COLO668 (cell line): ENCODE measurements at regions not wholly inside any gene's neighbourhood (a gene's known extent, or its start where the extent isn't known, plus 50 kb on each side); places are given as distances from the start of the nearest gene placed in this dataset.

Source experiments
- DNase-seq: peaks from one replicate; lab custom pipeline; 2025; ENCODE audit not compliant: unreplicated experiment; lab: John Stamatoyannopoulos, UW

- DNase-seq, result no peak
Measured at GRCh38 chr3:110070161-110070916, 733.0 kb upstream of the DPPA4 start.

DNA sequence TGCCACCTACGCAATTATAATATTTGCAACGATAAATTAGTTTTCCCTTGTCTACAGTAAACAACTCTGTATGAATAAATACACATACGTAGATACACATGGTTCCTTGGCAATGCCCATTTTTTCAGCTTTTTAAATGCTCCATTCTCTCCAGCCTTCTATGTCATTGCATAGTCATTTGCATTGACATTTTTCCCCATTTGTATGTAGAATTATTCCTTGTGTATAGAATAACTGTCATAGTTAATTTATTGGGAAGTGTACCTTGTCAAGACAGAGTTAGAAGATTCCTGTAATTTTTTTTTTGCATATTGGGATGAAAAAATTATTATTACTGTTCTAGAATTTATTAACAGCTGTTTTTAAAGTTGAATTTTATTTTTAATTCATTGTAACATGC lies 736.7 kb upstream of the DPPA4 start:
- no peak for DNase-seq

DNA sequence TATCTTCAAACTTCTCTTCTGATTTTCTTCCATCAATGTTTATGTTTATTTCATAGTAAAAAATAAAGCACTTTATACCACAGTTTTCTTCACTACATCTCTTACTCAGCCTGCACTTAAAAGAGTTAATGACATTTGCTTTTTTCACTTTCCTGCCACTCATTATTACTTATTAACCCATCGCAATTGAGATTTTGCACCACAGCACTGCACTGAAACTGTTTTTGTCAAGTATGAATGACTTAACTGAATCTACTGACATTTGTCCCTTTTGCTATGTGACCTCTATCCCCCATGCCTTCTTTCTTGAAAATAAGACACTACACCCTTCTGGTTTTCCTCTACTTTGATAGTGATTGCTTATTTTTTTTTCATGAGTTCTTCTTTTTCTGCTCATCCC lies 739.7 kb upstream of the DPPA4 start:
- DNase-seq, result no peak

- no peak for DNase-seq
Measured at GRCh38 chr3:110093411-110093810, 756.1 kb upstream of the DPPA4 start.

DNA sequence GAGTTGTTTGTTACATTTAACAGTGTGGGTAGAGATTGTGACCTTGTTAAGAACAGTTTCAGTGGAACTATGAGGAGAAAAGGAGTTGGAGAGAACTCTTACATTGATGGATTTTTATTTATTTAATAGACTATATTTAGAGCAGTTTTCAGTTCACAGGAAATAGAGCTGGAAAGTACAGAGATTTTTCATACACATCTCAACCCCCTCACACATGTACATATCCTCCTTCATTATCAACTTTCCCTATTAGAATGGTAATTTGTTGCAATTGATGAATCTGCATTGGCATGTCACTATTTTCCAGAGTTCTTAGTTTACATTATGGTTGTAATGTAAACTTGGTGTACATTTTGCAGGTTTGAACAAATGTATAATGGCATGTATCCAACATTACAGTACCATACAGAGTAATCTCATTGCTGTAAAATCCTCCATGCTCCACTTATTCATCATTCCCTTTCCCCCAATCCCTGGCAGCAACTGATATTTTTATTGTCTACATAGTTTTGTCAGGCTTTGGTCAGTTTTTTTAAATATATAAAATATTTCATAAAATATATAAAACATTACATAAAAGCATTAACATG lies 756.6 kb upstream of the DPPA4 start:
- no peak for DNase-seq

- DNase-seq, result no peak
Measured at GRCh38 chr3:110099711-110100110, 762.4 kb upstream of the DPPA4 start.

DNA sequence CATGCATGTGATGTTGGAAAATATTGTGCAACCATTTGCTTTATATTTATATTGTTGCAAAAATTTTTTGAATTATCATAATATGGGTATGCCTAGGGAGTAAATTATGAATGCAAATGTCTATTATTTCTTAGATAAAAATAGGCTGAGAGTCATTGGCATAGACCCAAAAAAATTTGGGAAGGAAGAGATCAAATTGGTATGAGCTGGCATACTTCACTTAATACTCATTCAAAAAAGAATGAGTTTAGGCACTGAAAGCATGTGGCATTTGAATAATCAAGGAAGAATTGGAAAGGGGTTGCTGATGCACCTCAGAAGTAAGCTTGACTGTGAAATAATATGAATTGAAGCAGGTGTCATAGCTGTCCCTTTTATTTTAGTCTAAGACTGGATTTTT lies 764.0 kb upstream of the DPPA4 start:
- no peak for DNase-seq

DNA sequence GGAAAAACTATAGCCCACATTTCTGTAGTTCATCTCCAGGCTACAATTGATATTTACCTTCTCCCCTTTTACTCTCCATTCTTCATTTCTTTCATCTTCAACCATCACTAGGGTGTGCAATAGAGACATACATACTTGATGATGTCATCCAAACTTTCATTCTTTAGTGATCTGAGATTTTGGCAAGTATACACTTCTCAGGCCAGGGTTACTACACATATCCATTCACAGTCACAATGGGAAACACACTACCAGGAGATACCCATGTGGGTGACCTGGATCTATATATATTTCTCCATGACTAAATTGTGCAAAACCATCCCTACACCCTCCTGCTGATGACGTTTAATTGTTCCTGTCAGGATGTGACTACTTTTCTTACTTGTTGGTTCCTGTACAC lies 769.5 kb upstream of the DPPA4 start:
- no peak for DNase-seq

GRCh38 chr3:110123946-110124345 lies 786.6 kb upstream of the DPPA4 start:
- DNase-seq, result no peak

GRCh38 chr3:110126065-110126464 lies 788.7 kb upstream of the DPPA4 start:
- no peak for DNase-seq

- no peak for DNase-seq
Measured at GRCh38 chr3:110133971-110134370, 796.6 kb upstream of the DPPA4 start.

DNA sequence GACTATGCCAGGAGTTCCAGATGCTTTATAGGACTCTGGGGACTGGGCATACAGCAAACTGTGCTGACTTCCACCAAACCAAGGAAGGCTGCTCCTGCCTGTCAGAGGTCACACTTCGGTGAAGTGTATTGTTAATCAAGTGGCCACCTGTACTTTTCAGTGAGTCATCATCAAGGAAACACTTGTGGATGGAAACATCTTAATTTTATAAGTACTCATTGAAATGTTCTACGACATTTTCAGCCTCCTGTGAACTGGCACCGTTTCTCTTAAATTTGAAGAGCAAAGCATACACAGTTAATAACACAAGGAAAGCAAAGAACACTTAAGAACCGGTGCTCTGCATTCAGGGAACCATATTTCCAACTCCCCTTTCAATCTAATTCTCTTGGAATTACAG lies 801.7 kb upstream of the DPPA4 start:
- DNase-seq, result no peak

DNA sequence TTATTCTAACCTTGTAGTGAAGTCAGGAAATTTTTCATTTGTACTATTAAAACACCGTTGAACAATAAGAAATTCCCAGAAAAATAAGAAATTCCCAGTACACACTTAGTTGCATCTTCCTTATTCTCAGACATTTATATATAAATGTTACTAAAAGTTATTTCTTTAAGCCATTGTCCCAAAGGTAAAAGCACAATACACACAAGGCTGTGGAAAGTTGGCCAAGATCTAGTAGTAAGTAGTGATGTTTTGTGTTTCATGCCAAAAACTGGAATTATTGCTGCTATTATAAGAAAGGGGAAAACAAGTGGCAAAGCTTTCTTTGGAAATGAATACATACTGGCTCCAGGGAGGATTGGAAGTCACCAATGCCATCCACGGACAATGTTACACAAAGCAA lies 802.5 kb upstream of the DPPA4 start:
- no peak for DNase-seq

GRCh38 chr3:110149763-110150162 lies 812.4 kb upstream of the DPPA4 start:
- DNase-seq, result no peak

DNA sequence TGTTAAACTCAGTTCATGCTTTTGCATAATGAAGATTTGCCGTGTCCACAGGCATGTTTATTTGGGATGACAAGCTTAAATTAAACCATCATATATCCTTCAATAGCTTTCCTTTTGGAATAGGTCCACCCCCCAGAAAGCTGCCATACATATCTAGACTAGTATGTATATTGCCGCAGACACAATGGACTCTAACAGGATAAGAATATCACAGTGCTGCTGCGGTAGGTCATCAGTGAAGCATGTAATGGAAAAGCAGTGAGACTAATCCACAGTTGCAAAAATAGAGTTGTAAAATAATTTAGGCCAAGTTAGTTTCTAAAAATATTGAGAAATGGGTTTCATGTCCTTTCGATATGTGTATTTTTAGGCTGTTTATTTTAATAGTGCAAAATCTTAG lies 819.9 kb upstream of the DPPA4 start:
- DNase-seq, result no peak

DNA sequence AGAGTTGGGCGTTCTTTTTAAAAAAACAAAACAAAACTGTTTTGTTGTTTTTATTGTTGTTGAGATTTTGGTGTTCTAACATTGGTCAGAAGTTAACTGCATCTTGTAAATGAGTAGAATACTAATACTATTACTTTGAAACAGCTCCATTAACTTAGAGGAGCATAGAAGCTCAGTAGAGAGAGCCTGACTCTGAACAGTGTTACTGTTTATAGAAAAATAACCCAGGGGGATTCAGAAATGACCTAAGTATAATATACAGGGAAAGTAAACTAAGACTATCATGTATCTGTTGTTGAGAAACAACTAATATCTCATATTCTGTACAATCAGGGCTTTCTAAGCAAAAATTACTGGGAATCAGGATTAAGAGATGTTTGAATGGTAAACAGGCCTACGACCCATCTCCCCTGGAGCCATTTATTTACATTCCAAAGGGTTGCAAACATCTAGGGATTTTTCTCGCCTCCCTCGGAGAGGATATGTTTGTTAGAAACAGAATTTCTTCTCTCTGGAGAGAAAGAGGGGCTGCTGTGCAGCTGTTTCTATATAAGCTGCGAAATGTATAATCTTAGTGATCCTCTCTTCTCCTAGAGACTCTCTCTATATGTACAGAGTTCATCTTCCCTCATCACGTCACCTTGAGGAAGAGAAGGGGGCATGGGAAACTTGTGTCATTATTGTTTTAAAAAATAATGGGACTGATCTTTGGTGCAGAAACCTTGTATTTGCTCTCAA lies 827.5 kb upstream of the DPPA4 start:
- no peak for DNase-seq

GRCh38 chr3:110165370-110165743 lies 828.0 kb upstream of the DPPA4 start:
- no peak for DNase-seq

GRCh38 chr3:110165753-110166152 lies 828.4 kb upstream of the DPPA4 start:
- no peak for DNase-seq

GRCh38 chr3:110166791-110167190 lies 829.4 kb upstream of the DPPA4 start:
- no peak for DNase-seq

DNA sequence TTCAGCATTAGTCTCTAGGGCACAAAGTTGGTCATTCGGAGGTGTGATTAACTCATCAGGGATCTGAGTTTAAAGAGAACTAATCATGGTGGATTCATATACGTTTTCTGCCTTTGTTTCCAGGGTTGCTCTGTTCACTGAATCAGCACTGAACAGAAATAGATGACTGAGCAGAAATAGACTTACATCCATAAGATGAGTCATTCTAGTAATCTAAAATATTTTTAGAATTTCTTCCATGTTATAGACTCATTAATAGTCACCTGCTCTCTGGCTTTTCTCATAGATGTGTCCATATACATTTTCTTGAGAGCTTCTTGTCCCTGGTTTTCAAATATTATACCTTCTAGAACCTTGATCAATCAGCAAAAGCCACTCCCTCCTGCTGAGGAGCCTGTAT lies 837.6 kb upstream of the DPPA4 start:
- no peak for DNase-seq

GRCh38 chr3:110178965-110179364 lies 841.6 kb upstream of the DPPA4 start:
- no peak for DNase-seq

GRCh38 chr3:110180733-110181132 lies 843.4 kb upstream of the DPPA4 start:
- no peak for DNase-seq
